ENCODE measurements at regions not wholly inside any gene's neighbourhood (a gene's known extent, or its start where the extent isn't known, plus 50 kb on each side); places are given as distances from the start of the nearest gene placed in this dataset.
A peak's percentile ranks its signal among the peaks of the same experiment; 100 is the strongest.

DNA sequence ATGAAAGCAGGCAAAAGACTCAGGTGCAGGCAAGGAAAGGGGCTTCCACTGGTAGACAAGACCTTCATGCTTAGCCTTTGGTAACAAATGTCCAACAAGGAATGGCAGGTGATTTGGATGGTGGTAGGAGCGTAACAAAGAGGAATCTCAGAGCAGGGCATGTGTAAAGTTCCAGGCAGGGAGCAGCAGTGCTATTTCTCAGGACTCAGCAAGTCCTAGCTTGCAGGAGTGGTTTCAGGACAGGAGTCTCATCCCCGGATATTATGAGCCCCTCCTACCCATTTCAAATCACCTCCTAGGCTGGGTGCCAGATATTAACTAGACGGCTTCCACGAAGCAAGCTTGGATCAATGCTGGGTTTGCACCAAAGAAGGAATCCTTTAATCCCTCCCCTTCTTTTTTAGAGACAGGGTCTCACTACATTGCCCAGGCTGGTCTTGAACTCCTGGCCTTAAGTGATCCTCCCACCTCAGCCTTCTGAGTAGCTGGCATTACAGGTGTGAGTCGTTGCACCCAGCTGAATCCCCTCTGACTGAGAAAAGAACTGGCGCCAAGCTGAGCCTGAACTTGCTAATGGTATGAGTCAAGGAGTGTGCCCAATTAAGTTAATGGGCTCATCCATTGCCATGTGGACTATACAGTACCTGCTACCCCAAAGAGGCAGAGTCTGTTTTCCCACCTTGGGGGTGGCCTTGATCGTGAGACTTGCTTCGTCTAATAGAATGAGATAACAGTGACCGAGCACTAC is 190.3 kb downstream of the ARL4C start:
- DNase-seq (ENCODE audit: low read depth): no peak

DNA sequence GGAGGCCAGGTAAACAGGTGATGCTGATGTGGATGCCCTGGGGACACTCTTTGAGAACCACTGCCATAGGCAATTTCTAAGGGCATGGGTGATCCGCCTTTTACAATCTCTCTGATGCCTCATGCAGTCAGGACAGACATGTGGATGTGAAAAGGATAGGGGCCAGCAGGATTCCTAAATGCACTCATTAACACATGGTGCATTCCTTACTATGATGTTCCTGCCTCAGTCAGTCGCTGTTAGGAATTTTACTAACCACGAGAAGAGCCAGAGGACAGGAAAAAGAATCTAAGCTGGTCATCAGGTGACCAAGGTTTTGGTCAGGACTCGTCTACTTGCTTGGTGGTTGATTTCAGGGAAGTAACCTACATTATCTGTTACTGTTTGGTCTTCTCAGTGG is 191.0 kb downstream of the ARL4C start:
- no peak for DNase-seq (ENCODE audit: low read depth)

DNA sequence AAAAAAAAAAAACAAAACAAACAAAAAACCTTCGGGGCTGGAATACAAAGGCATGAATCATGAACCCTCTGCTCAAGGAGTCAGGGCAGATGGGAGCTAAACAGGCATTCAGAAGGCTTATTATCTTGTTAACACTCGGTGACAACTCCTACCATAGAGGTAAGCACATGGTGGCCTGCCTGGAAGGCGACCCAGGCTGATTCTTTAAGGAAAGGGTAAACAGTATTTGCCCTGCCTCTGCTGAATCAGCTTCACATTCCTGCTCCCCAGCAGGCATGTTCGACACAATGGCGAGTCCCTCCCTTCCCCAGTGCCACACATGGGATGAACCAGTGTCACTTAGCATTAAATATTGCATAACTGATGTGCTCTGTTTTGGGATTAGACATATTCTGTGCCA is 191.9 kb downstream of the ARL4C start:
- no peak for DNase-seq (ENCODE audit: low read depth)

DNA sequence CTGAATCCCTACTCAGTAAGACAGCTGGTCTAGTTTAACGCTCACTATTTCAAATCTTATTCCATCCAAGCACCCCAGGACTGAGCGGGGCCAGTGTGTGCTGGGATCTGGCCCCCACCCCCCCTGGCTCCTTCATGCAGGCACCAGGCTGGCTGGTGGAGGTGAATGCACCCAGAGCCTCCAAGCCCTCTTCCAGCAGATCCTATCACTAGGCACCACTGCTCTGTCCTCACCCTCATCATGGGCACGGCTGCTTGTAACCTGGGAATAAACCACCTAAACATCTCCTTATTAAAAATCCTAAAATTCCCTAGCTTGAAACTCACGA is 194.3 kb downstream of the ARL4C start:
- DNase-seq (ENCODE audit: low read depth): no peak

DNA sequence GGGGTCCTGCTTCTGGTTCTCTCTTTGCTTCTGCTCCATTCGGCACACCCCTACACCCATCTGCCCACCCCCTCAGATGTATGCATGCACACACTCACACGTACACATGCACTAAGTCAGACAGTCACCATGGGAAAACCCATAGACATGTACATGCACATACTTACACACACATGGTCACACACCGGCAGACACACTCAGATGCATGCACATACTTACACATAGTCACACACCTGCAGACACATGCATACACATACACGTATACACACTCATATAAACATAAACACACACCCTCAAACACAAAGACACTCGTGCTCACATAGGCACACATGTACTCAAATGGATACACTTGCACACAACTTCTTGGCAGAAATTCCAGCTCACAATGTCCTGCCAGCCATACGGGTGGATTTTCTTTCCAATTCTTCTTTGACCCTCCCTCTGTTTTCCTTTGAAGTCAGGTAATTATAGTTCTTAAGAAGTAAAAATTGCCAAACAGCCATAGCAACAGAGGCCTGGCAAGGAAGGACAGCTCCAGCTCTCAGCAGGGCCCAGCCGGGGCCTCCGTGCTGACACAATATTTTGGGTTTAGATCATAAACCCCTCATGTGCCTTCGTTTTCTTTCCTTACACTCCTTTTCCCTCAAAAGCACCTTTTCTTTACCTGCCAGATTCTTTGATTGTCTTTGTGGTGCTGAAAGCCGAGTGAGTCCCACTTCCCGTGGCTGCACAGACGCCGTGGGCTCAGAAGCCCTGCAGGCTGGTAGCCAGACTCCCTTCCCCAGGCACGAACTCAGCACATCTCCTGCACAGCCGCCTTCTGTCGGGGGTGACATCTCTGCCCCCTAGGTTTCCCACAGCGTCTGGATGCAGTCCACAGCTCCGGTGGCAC is 195.7 kb downstream of the ARL4C start:
- no peak for DNase-seq (ENCODE audit: low read depth)

DNA sequence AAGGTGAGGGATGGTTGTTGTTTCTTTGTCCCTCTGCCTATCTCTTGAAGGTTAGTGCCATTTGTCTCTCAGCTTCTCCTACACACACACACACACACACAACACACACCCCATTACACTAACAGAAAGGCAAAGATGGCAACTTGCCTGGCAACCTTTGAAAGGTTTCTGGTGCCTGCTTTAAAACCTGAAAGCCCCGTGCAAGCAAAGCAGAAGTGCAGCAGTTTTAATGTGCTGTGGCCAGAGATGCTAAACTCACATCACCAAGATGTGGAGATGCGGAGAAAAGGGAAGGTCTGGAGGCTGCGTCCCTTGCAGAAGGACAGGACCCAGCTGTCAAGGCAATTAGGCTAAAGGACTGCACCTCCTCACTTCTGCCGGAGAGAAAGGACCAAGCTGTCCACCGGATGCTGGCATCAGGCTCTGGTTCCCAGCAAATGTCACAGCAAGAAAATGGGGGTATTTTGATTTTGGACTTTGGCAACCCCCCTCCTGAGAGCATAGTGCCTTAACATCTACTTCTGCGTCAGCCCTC is 196.4 kb downstream of the ARL4C start:
- DNase-seq (ENCODE audit: low read depth): no peak

DNA sequence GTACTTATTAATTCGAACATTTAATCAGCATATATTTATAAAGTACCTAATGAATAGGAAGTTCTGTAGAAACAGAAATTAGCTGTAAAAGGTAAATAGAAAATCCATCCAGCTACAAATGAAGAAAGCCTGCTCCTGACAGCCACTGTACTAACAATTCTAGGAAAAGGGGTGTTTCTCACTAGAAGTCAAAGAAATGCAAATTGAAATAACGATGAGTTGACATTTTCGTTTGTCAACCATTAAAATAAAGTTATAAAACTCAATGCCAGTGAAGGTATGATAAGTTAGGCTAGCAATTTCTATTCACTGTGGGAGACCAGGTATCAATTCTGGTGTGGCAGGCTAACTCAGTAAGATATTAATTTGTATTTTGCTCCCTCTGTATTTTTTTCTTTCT is 198.0 kb downstream of the ARL4C start:
- DNase-seq (ENCODE audit: low read depth): no peak

DNA sequence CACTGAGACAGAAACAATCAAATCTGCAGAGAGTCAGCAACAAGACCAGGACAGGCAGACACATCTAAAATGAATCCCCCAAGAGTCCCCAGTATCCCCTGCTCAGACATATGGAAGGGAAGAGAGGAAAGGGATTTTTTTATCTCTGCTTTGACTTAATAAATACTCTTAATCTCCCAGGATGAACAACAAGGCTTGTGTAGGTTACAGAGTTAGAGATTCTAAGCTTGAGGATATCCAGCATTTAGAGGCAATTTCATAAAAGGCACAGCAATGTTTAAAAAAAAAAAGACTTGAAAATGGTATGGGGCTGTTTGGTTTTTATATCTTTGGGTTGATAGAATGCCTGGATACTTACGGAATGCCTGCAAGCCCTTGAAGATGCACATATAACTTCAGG is 199.9 kb downstream of the ARL4C start:
- DNase-seq (ENCODE audit: low read depth): no peak

DNA sequence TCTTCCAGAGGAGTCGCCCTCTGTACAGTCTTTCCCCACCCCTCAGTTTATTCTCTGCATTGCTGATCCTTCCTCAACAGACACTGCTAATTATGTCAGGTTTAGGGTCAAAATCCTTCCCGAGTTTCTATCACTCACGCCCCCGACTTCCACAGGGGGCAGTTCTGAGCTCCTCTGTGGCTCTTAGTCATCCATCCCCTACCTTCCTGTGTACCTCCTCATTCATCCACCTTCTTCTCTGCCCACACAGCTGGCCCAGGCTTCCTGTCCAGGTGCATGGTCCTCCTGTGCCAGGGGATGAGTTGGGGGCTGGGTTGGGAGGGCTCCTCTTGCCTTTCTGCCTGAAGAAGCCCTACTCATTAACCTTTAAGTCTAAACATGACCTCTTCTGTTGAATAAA is 202.9 kb downstream of the ARL4C start:
- no peak for DNase-seq (ENCODE audit: low read depth)

DNA sequence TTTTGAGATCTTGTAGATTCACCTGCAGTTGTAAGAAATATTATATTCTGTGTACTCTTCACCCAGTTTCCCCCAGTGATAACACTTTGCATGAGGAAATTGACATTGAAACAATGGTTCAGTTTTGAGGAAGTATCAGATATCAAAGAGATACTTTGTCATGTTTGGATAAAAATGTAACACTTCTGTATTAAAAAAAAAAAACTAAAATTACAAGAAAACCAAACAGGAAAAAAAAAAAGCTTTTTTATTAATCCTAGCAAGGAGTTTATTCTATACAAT is 204.0 kb downstream of the ARL4C start:
- DNase-seq (ENCODE audit: low read depth): no peak

DNA sequence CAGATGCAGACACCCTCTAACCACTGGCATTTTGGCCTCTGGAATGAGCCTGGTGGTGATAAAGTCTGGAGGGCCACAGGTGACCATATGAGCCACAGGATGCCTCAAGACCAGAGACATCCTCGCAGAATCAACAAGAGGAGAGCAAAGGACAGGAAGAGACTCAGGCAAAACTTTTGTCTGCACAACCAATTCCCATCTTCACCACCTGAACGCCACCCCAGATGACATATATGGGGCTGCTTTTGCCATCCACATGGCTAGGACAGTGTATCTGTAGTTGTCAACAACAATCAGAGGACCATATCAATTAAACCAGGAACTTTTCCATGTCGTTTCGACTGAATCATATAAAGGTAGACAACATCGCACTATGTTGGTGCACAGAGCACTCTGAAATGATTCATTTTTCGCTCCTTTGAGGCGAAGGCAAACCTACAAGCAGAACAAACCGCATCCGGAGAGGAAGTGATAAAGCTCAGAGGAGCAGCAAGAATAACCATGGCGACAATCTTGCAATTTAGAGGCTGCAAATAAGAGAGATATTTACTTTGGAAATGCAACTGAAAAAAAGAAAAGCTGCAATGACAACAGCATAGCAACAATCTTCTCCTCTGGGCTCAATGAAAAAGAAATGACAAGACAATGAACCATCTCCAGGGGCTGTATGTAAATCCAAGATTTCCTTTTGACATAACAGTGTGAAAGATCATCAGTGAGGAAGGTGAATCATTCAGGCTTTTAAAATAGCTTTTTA is 204.5 kb downstream of the ARL4C start:
- no peak for DNase-seq (ENCODE audit: low read depth)

DNA sequence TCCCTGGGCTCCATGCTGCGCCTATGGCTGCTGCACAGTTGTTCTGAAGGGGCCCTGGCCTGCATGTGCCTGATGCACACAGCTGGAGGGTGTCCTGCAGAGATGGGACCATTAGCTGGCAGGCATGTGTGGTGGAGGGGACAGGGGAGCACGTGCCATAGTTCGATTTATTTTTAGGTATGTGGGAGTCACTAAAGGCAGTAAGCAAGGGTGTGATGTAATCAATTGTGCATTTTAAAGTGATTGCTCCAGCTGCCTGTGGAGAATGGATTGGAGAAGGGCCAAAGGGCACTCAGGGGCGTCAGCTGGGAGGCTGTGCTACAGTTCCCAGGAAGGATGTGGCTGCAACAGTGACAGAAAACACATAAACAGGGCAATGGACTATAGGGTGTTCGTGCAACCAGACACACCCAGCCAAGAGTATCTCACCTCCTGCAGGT is 205.1 kb downstream of the ARL4C start:
- DNase-seq (ENCODE audit: low read depth): peak; percentile 45

DNA sequence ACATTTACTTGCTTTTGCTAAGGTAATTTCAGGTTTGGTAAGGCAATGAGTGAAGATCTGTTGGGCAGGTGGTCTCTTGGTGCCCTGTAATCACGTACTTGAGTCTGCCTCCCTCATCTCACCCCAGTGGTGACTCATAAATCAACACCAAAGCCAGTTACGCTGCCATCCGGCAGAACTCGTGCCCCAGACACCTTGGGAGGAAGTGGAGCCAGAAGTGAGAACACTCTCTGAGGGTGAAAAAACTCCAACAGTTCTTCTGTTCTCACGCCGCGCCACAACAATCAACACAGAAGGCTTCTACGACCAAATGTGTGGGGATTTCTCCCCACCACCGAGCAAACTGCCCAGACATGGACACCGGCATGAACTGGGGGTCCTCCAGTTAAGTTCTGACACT is 206.2 kb downstream of the ARL4C start:
- DNase-seq (ENCODE audit: low read depth): no peak

DNA sequence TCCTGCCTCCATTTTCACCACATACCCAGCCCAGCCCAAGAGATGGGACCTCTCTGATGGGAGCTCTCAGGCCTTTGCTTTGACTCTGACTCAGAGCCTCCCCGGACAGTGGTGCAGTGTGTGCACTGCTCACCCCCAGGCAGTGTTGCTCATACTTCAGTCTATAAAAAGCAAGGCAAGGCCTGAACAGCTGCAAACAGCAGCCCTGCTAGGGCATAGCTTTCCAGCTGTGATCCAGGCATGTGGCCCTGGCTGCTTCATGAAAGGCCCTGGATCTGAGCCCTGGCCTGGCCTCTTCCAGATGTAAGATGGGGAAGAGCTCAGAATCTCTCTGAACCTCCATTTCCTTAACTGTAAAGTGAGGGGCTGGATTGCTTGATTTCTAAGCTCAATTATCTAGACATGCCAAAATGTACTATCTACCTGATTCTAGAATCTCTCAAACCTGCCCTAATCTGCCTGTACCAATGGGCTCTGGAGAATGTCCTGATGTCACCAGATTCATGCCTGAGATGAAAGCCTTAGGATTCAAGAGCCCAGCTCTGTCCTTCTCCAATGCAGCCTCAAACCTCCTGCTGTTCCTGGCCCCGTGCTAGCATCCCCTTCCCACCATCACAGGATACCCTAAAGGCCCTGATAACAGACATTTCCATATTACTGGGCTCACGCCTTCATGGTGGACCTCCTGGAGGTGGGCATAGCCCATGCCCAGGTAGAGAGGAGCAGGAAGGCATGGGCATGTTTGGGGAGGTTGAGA is 206.9 kb downstream of the ARL4C start:
- DNase-seq (ENCODE audit: low read depth): no peak

DNA sequence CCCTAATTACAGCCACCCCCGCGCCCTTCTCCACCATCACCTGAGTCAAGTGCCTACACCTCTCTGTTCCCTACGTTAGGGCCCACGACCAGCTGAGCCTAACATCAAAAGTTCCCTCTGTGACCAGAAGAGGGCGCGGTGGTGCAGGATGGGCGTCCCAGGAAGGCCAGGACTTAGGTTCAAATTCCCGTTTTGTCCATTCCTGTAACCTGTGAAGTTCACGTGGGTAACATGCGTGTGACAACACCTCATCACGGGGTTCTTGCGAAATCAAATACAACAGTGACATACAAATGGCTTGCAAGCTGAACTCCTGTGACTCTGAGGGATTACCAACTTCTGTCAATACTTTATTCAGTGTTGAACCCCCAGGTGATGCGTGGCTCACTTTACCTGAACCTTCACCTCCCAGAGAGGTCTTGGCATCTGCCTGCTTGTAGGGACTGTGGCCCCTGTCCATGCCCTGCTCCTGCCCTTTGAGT is 207.9 kb downstream of the ARL4C start:
- DNase-seq (ENCODE audit: low read depth): no peak

DNA sequence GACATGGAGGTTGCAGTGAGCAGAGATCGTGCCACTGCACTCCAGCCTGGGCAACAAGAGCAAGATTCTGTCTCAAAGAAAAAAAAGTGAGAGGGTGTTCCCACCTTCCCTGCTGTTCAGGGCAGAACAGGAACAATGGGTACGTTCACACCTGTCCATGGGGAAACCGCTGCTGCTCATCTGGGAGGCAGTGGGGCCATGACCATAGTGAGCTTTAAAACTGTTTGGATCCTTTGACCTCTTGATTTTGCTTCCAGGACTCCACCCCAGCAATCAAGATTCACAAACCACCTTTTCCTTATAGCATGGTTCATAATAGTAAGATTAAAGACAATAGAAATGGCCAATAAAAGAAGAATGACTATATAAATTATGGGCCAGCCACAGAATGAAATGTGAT is 209.2 kb downstream of the ARL4C start:
- no peak for DNase-seq (ENCODE audit: low read depth)

DNA sequence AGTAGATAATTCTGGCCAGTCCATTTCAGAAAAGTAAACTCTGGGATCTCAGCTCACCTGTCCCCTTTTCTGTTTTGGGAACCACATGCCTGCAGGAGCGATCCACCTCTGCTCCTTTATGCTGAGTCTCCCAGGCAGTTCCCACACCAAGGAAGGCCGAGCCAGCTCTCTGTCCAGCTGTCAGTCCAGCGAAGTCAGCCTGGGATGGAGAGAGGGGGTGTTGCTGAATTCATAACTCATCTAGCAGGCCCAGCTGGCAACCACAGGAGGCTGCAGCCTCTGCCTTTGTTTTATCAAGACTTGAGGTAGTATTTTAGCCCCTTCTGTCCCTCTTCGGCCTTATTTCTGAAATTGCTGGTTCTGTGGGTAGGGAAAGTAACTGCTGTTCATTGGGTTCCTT is 209.9 kb downstream of the ARL4C start:
- no peak for DNase-seq (ENCODE audit: low read depth)

DNA sequence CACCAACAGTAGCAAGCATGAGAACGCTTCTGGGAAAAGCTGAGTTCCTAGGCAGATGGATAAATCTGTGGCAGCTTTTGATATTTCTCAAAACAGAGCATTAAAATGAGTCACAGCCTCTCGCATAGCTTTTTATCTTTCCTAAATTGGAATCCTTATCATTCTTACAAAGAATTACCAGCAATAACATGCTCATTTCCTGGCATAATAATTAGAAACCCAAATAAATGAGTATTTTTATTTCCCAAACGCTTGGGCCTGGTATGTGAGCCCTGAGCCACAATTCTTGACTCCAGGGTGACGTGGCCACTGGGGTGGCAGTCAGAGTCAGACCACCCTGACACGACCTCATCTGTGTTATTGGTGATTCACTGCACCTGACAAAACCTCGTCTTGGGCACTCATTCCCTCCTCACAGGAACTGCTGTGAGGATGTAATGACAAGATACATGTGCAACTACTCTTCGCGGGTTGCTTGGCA is 210.7 kb downstream of the ARL4C start:
- no peak for DNase-seq (ENCODE audit: low read depth)

DNA sequence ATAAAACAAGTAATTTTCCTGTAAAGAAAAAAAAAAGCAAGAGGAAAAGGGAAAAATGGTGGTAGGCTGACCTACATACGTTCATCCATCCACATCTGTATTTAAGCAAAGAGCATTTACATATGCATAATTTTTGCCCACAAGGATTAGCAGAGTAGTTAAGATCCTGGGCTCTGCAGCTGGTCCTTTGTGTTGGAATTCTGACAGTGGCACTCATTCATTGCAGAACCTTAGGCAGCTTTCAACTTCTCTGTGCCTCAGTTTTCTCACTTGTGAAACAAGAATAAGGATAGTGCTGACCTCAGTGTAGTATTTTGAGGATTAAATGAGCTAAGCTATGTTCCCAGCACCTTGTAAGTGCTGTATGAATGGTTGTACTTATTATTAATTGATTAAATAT is 211.3 kb downstream of the ARL4C start:
- no peak for DNase-seq (ENCODE audit: low read depth)

DNA sequence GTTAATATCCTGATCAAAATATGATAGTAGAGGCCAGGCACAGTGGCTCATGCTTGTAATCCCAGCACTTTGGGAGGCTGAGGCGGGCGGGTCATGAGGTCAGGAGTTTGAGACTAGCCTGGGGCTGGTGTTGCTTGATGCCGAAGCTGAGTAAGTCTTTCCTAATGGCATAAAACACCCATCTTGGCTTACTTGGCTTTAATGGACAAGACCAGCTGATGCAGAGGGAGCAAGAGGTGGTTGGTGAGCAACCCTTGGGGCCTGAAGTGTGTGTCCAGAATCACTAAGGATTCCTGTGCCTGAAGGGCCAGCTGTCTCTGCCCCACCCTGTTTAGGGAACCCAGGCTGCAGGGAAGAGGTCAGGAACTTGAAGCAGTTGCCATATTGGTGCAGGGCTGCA is 217.2 kb downstream of the ARL4C start:
- no peak for DNase-seq (ENCODE audit: low read depth)

DNA sequence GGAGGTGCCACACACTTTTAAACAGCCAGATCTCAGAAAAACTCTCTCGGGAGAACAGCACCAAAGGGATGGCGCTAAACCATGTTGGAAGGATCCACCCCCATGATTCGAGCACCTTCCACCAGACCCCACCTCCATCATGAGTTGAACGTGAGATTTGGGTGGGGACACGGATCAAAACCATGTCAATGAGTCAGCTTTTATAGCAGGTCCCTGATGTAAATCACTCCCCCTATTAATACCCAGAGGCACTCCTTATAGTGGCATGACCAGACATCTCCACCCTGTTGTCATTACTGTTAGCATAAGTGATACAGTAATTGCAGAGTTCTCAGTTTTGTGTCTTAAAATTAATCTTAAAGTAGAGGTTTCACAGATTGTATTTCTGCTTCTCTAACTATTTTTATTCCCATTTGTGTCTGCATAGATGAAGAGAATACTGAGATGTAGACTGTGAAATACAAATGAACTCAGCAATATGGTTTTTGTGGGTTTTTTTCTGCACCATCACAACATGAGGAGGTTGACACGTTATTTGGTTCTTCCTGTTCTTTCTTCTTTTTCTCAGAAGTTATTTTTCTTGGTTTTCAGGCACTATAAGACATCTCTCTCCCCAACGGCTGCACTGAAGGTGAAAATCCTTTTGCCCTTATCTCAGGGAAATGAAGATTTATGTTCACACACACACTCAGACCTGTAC is 218.2 kb downstream of the ARL4C start:
- no peak for DNase-seq (ENCODE audit: low read depth)

All from HS-5 (cell line).